ENCODE measurements at regions not wholly inside any gene's neighbourhood (a gene's known extent, or its start where the extent isn't known, plus 50 kb on each side); places are given as distances from the start of the nearest gene placed in this dataset.

- no peak for TF ChIP-seq CTCF (IDR thresholded peaks at IDR 0.05; ENCODE audit: extremely low read depth, insufficient read depth, missing control alignments)
- in situ Hi-C loops (cut with MboI; ENCODE audit: low pct_unique_long_range_greater_than_20kb, low sequenced_read_pairs, unreplicated experiment), result no loop called here
- DNase-seq (ENCODE audit: low spot score), result no peak
Measured at GRCh38 chr16:85357323-85357722, 245.1 kb upstream of the CIBAR2 start.

- DNase-seq (ENCODE audit: low spot score), result no peak
- in situ Hi-C loops (cut with MboI; ENCODE audit: low pct_unique_long_range_greater_than_20kb, low sequenced_read_pairs, unreplicated experiment), result no loop called here
- no peak for TF ChIP-seq CTCF (IDR thresholded peaks at IDR 0.05; ENCODE audit: extremely low read depth, insufficient read depth, missing control alignments)
Measured at GRCh38 chr16:85357924-85358505, 245.7 kb upstream of the CIBAR2 start.

- DNase-seq (ENCODE audit: low spot score), result no peak
- TF ChIP-seq CTCF (IDR thresholded peaks at IDR 0.05; ENCODE audit: extremely low read depth, insufficient read depth, missing control alignments), result no peak
- in situ Hi-C loops (cut with MboI; ENCODE audit: low pct_unique_long_range_greater_than_20kb, low sequenced_read_pairs, unreplicated experiment), result no loop called here
Measured at GRCh38 chr16:85358704-85359146, 246.5 kb upstream of the CIBAR2 start.

- in situ Hi-C loops (cut with MboI; ENCODE audit: low pct_unique_long_range_greater_than_20kb, low sequenced_read_pairs, unreplicated experiment), result no loop called here
- TF ChIP-seq CTCF (IDR thresholded peaks at IDR 0.05; ENCODE audit: extremely low read depth, insufficient read depth, missing control alignments), result no peak
- DNase-seq (ENCODE audit: low spot score), result no peak
Measured at GRCh38 chr16:85359147-85359822, 247.0 kb upstream of the CIBAR2 start.

- DNase-seq (ENCODE audit: low spot score), result no peak
- in situ Hi-C loops (cut with MboI; ENCODE audit: low pct_unique_long_range_greater_than_20kb, low sequenced_read_pairs, unreplicated experiment), result no loop called here
- TF ChIP-seq CTCF (IDR thresholded peaks at IDR 0.05; ENCODE audit: extremely low read depth, insufficient read depth, missing control alignments), result no peak
Measured at GRCh38 chr16:85360323-85361277, 248.3 kb upstream of the CIBAR2 start.

GRCh38 chr16:85361441-85362118 is 249.3 kb upstream of the CIBAR2 start:
- TF ChIP-seq CTCF (IDR thresholded peaks at IDR 0.05; ENCODE audit: extremely low read depth, insufficient read depth, missing control alignments), result no peak
- in situ Hi-C loops (cut with MboI; ENCODE audit: low pct_unique_long_range_greater_than_20kb, low sequenced_read_pairs, unreplicated experiment), result no loop called here
- DNase-seq (ENCODE audit: low spot score), result no peak
